HCT116 (cell line): ENCODE measurements at regions not wholly inside any gene's neighbourhood (a gene's known extent, or its start where the extent isn't known, plus 50 kb on each side); places are given as distances from the start of the nearest gene placed in this dataset.

Experiments
- CEBPB ChIP-seq: IDR thresholded peaks from 2 replicates; pipeline ENCODE4 v1.6.1; 2012; ENCODE audit warnings: low read depth
- CTCF ChIP-seq, 3 experiments: fragments of 200-600 bp in 1 of 3; sonication (generic) in 1 of 3; IDR thresholded peaks in 2 of 3; conservative IDR thresholded peaks in 1 of 3; 2 replicates each; pipeline ENCODE4 v1.5.1; 2012 to 2017; ENCODE audit warnings: low read depth in 2 of 3, low read length in 2 of 3, antibody characterized with exemption in 1 of 3, borderline replicate concordance in 1 of 3, control low read depth in 1 of 3, mild to moderate bottlenecking in 1 of 3, mixed read lengths in 1 of 3, mixed run types in 1 of 3, moderate library complexity in 1 of 3; ENCODE audit not compliant: insufficient read depth in 1 of 3
- EZH2 ChIP-seq: fragments of 200-600 bp; sonication (generic); IDR thresholded peaks from 2 replicates; pipeline ENCODE4 v1.6.1; 2017; ENCODE audit warnings: antibody characterized with exemption, mixed run types
- POLR2A ChIP-seq: IDR thresholded peaks from 2 replicates; pipeline ENCODE4 v1.7.0; 2011; ENCODE audit warnings: borderline replicate concordance; ENCODE audit not compliant: insufficient read depth, insufficient read length; ENCODE audit errors: extremely low read depth
- POLR2AphosphoS5 ChIP-seq: IDR thresholded peaks from 2 replicates; pipeline ENCODE4 v1.6.1; 2011; ENCODE audit warnings: mild to moderate bottlenecking, low read depth, low read length, moderate library complexity
- RAD21 ChIP-seq: IDR thresholded peaks from 2 replicates; pipeline ENCODE4 v1.6.1; 2012; ENCODE audit warnings: low read depth, mild to moderate bottlenecking
- SIN3A ChIP-seq: IDR thresholded peaks from 2 replicates; pipeline ENCODE4 v1.6.1; 2012; ENCODE audit warnings: low read depth
- SP1 ChIP-seq: IDR thresholded peaks from 2 replicates; pipeline ENCODE4 v1.6.1; 2012; ENCODE audit warnings: low read depth
- YY1 ChIP-seq: IDR thresholded peaks from 2 replicates; pipeline ENCODE4 v1.6.1; 2011; ENCODE audit warnings: low read length, low read depth, moderate library complexity, mild to moderate bottlenecking; ENCODE audit not compliant: insufficient replicate concordance; ENCODE audit errors: extremely low read depth
- ZFX ChIP-seq: fragments of 450-650 bp; IDR thresholded peaks from 2 replicates; pipeline ENCODE4 v1.6.1; 2017
- TF ChIP-seq, protein P1 (sequence below): IDR thresholded peaks from 2 replicates; pipeline ENCODE4 v1.6.1; 2012
- TF ChIP-seq, protein P2 (sequence below): IDR thresholded peaks from 2 replicates; pipeline ENCODE4 v1.6.1; 2011; ENCODE audit warnings: mild to moderate bottlenecking, low read length, moderate library complexity; ENCODE audit not compliant: insufficient replicate concordance; ENCODE audit errors: extremely low read depth
- TF ChIP-seq, protein P3 (sequence below): IDR thresholded peaks from 2 replicates; pipeline ENCODE4 v1.6.1; 2012; ENCODE audit warnings: low read depth

DNA sequence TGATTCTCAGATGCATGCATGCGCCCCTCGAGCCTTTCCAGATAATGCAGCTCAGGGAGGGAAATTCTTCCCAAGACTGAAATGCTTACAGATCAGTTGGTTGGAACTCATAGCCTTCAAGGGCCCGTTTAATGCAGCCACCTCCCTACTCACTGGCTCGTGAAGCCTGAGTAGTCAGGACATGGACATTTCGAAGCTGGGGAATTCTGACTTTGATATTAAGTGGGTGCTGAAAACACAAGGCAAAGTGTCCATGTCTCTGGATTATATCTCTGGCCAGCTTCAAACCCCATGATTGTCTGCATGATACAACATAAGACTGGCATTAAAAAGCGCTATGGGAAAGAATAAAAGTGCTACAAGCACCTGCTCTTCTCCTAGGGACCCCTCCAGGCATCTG lies 207.5 kb downstream of the HERPUD2 start:
- no peak for TF ChIP-seq SP1
- TF ChIP-seq, protein P1, sequence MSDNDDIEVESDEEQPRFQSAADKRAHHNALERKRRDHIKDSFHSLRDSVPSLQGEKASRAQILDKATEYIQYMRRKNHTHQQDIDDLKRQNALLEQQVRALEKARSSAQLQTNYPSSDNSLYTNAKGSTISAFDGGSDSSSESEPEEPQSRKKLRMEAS, result no peak
- no peak for TF ChIP-seq CTCF (IDR thresholded peaks at IDR 0.05 in 2 of 3, conservative IDR thresholded peaks at IDR 0.05 in 1 of 3; ENCODE audit: borderline replicate concordance in 1 of 3, insufficient read depth in 1 of 3, low read depth in 2 of 3, low read length in 2 of 3)
- TF ChIP-seq SIN3A, result no peak
- no peak for TF ChIP-seq POLR2A
- no peak for TF ChIP-seq CEBPB
- no peak for TF ChIP-seq YY1
- TF ChIP-seq EZH2, result no peak
- no peak for TF ChIP-seq ZFX
- no peak for TF ChIP-seq RAD21
- TF ChIP-seq POLR2AphosphoS5, result no peak
- TF ChIP-seq, protein P2, sequence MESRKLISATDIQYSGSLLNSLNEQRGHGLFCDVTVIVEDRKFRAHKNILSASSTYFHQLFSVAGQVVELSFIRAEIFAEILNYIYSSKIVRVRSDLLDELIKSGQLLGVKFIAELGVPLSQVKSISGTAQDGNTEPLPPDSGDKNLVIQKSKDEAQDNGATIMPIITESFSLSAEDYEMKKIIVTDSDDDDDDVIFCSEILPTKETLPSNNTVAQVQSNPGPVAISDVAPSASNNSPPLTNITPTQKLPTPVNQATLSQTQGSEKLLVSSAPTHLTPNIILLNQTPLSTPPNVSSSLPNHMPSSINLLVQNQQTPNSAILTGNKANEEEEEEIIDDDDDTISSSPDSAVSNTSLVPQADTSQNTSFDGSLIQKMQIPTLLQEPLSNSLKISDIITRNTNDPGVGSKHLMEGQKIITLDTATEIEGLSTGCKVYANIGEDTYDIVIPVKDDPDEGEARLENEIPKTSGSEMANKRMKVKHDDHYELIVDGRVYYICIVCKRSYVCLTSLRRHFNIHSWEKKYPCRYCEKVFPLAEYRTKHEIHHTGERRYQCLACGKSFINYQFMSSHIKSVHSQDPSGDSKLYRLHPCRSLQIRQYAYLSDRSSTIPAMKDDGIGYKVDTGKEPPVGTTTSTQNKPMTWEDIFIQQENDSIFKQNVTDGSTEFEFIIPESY, result no peak
- TF ChIP-seq, protein P3, sequence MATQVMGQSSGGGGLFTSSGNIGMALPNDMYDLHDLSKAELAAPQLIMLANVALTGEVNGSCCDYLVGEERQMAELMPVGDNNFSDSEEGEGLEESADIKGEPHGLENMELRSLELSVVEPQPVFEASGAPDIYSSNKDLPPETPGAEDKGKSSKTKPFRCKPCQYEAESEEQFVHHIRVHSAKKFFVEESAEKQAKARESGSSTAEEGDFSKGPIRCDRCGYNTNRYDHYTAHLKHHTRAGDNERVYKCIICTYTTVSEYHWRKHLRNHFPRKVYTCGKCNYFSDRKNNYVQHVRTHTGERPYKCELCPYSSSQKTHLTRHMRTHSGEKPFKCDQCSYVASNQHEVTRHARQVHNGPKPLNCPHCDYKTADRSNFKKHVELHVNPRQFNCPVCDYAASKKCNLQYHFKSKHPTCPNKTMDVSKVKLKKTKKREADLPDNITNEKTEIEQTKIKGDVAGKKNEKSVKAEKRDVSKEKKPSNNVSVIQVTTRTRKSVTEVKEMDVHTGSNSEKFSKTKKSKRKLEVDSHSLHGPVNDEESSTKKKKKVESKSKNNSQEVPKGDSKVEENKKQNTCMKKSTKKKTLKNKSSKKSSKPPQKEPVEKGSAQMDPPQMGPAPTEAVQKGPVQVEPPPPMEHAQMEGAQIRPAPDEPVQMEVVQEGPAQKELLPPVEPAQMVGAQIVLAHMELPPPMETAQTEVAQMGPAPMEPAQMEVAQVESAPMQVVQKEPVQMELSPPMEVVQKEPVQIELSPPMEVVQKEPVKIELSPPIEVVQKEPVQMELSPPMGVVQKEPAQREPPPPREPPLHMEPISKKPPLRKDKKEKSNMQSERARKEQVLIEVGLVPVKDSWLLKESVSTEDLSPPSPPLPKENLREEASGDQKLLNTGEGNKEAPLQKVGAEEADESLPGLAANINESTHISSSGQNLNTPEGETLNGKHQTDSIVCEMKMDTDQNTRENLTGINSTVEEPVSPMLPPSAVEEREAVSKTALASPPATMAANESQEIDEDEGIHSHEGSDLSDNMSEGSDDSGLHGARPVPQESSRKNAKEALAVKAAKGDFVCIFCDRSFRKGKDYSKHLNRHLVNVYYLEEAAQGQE, result no peak
